ENCODE measurements at regions not wholly inside any gene's neighbourhood (a gene's known extent, or its start where the extent isn't known, plus 50 kb on each side); places are given as distances from the start of the nearest gene placed in this dataset.

DNA sequence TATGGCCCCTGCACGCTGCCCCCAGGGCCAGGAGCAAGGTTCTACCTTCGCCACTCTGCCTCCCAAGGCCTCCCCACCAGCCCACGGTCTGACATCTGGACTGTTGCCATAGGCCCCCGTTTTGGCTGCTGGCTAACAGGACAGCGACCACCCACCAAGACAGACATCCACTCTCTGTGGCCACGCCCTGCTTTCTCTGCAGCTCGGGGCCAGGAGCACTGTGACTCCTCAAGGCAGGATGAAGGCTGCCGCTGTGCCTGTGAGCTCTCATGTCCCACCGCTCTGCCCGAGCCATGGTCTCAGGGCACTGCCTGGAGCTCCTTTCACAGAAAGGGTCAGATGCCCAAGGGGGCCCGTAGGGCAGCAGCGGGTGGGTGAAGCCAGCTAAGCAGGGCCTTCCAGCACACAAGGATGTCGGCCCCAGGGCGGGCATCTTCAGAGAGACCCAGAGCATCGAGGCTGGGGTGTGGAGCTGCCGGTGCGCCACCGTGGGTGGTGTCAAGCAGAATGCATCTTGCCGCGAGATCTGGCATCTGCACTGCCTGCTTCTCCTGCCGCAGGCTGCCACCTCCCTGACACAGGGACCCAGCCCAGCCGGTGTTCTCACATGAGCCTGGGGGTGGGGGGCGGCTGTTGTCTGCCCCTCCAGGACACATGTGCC, 92.2 kb upstream of the ADAMTS2 start:
- DNase-seq, result peak in 1 of 3 donors; percentile 22
- Histone ChIP-seq H3K4me1 (ENCODE audit: low read depth) (no peaks in the 10 kb centered on the region), H3K9me3 (no peaks in the 10 kb centered on the region), H3K4me3 (no peak overlapping the region), H3K36me3 (ENCODE audit: low read depth) (no peaks in the 10 kb centered on the region)
- TF ChIP-seq, protein P1, sequence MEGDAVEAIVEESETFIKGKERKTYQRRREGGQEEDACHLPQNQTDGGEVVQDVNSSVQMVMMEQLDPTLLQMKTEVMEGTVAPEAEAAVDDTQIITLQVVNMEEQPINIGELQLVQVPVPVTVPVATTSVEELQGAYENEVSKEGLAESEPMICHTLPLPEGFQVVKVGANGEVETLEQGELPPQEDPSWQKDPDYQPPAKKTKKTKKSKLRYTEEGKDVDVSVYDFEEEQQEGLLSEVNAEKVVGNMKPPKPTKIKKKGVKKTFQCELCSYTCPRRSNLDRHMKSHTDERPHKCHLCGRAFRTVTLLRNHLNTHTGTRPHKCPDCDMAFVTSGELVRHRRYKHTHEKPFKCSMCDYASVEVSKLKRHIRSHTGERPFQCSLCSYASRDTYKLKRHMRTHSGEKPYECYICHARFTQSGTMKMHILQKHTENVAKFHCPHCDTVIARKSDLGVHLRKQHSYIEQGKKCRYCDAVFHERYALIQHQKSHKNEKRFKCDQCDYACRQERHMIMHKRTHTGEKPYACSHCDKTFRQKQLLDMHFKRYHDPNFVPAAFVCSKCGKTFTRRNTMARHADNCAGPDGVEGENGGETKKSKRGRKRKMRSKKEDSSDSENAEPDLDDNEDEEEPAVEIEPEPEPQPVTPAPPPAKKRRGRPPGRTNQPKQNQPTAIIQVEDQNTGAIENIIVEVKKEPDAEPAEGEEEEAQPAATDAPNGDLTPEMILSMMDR (IDR thresholded peaks at IDR 0.05), result no peak
- intact Hi-C loops (cut with DNase I, micrococcal nuclease), result no loop called here
- ATAC-seq, result no peak

DNA sequence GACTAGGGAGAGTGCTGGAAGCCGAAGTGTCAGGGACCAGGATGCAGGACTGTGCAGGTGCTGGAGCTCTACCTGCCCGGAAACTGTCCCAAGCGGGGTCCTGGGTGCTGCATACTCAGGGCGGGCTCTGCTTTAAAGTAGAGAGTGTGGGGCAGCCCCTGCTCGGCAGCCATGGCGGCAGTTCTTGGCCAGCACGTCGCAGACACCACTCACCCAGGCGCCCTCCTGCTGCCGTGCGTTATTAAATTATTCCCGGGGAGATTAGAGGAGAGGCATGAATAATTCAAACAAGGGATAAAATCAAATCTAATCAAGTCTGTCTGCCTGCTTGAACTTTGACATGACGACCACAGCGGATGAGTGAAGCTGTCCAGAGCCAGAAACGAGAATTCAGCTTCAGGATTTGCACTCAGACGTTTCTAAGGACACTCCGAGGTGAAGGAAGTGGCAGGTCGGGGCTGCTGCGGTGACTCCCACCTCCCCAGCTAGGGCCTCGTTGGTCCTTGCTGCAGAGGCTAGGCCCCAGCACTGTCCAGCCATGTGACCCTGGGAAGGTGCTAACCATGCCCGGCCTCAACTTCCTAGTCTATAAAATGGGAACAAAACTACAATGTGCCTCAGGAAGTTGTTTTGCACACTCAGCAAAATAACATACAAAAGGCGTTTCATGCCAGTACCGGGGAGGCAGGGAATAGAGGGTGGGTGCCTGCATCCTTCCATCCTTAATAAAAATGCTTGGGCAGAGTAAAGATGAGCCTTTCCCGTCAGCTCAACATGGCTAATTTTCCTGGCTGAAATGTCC, 91.3 kb upstream of the ADAMTS2 start:
- ATAC-seq (no peak), DNase-seq (peak in 1 of 3 donors; percentile 23)
- no peaks in the 10 kb centered on the region for H3K4me1 ChIP-seq (ENCODE audit: low read depth)
- intact Hi-C loops (cut with DNase I, micrococcal nuclease), result no loop called here
- H3K36me3 ChIP-seq (ENCODE audit: low read depth), result no peaks in the 10 kb centered on the region
- H3K9me3 ChIP-seq, result no peaks in the 10 kb centered on the region
- H3K4me3 ChIP-seq, result no peak overlapping the region
- TF ChIP-seq, protein P1 (IDR thresholded peaks at IDR 0.05), result no peak

DNA sequence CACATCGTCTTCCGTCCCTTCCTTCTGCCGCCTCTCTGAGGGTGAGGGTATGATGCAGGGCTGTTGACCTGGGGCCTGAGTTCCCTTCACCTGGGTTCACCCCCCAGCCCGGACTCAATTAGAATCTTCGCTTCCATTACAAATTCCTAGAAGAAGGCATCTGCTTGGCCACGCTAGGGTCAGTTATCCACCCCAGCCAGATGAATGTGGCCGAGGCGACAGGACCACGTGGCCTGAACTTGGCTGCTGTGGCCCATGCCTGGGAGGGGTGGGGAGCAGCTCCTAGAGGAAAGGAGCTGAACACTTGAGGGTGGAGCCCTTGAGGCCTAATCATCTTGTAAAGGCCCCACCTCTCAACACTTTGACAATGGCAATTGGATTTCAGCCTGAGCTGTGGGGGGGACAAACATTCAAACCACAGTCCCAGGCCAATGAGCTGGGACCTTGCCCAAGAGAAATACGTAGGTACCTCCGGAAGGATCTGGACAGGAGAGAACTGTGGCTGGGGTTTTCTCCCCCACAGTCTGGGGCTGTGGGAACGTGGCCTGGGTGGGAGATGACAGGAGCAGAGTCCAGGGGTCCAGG, 90.6 kb upstream of the ADAMTS2 start:
- TF ChIP-seq, protein P1 (IDR thresholded peaks at IDR 0.05), result no peak
- H3K9me3 ChIP-seq, result no peaks in the 10 kb centered on the region
- no peak overlapping the region for H3K4me3 ChIP-seq
- intact Hi-C loops (cut with DNase I, micrococcal nuclease), result no loop called here
- no peaks in the 10 kb centered on the region for H3K36me3 ChIP-seq (ENCODE audit: low read depth)
- DNase-seq (peak in 1 of 3 donors; percentile 19), ATAC-seq (no peak)
- H3K4me1 ChIP-seq (ENCODE audit: low read depth), result no peaks in the 10 kb centered on the region

DNA sequence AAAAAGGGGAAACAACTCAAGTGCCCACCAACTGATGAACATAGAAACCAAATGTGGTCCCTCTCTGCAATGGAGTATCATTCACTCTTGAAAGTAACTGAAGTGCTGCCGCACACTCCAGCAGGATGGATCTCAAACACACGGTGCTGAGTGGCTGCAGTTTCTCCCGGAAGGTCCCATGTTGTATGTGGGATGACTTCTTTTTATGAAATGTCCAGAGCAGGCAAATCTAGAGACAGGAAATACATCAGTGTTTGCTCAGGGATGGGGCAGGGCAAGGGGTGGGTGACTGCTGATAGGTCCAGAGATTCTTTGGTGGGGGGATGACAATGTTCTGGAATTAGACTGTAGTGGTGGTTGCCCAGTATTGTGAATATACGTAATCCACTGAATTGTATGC, 89.9 kb upstream of the ADAMTS2 start:
- TF ChIP-seq, protein P1 (IDR thresholded peaks at IDR 0.05), result no peak
- no peak for ATAC-seq
- intact Hi-C loops (cut with DNase I, micrococcal nuclease), result no loop called here
- peak in 1 of 3 donors; percentile 0 for DNase-seq
- Histone ChIP-seq H3K4me1 (ENCODE audit: low read depth) (no peaks in the 10 kb centered on the region), H3K36me3 (ENCODE audit: low read depth) (no peaks in the 10 kb centered on the region), H3K4me3 (no peak overlapping the region), H3K9me3 (no peaks in the 10 kb centered on the region)

DNA sequence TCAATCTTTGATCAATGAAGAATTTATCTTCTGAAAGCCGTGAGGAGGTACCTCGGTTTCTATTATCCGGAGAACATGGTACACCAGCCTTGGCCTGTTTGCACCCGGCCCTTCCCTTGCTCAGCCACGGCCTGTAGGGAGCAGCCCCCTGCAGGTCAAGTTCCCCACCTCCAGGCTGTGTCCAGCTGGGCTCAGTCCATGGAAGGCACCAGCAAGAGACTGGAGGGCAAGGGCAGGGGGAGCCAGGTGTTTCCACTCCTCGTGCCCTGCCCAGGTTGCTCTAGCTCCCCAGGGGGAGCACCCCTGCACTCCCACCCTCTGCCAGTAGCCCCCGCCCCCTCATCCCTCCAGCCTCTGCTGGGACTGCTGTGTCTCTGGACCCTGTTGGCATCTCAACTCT, 87.3 kb upstream of the ADAMTS2 start:
- intact Hi-C loops (cut with DNase I, micrococcal nuclease), result no loop called here
- ATAC-seq (no peak), DNase-seq (no peak)
- TF ChIP-seq, protein P1 (IDR thresholded peaks at IDR 0.05), result no peak
- Histone ChIP-seq H3K4me1 (ENCODE audit: low read depth) (no peaks in the 10 kb centered on the region), H3K4me3 (no peak overlapping the region), H3K9me3 (no peaks in the 10 kb centered on the region), H3K36me3 (ENCODE audit: low read depth) (no peaks in the 10 kb centered on the region)
